Urinary bladder (tissue), 3 donors: ENCODE measurements at regions not wholly inside any gene's neighbourhood (a gene's known extent, or its start where the extent isn't known, plus 50 kb on each side); places are given as distances from the start of the nearest gene placed in this dataset.

ENCODE experiments used
- DNase-seq: peaks from one replicate; pipeline ENCODE4 v3.0.0-alpha.2; 2015; ENCODE audit errors: extremely low spot score
- H3K27ac ChIP-seq: one replicate; pipeline ENCODE4 v1.5.1; 2013; ENCODE audit warnings: low read depth, mild to moderate bottlenecking, moderate library complexity
- H3K36me3 ChIP-seq: one replicate; pipeline ENCODE4 v1.6.1; 2013; ENCODE audit warnings: mild to moderate bottlenecking, moderate library complexity; ENCODE audit not compliant: insufficient read depth
- H3K4me1 ChIP-seq: one replicate; pipeline ENCODE4 v1.6.1; 2013; ENCODE audit warnings: mild to moderate bottlenecking, moderate library complexity; ENCODE audit not compliant: insufficient read depth
- H3K4me3 ChIP-seq: one replicate; pipeline ENCODE4 v1.5.1; 2013; ENCODE audit warnings: low read depth, low read length
- WGBS: extraction: QIAGEN DNeasy Blood & Tissue Kit; methylation state at CpG from one replicate; pipeline ENCODE4 v1.1.7; 2013; 5-methylcytosine and 5-hydroxymethylcytosine counted together
- donor health status: healthy with polysubstance abuse.
- donor health status: healthy.

- H3K27ac ChIP-seq = no peak overlapping the region
- 54% methylated on average over 5 of the region's 5 CpGs for WGBS
- H3K36me3 ChIP-seq = no peaks in the 10 kb centered on the region
- H3K4me3 ChIP-seq = no peak overlapping the region
- no peaks in the 10 kb centered on the region for H3K4me1 ChIP-seq
- no peak for DNase-seq
These were observed 718.3 kb downstream of the RERGL start for GRCh38 chr12:17371491-17372215.

GRCh38 chr12:17370621-17371020 lies 719.4 kb downstream of the RERGL start:
- Histone ChIP-seq H3K4me3 (no peak overlapping the region), H3K27ac (no peak overlapping the region), H3K36me3 (no peaks in the 10 kb centered on the region), H3K4me1 (no peaks in the 10 kb centered on the region)
- DNase-seq = no peak

- 91% methylated on average over 1 of the region's 1 CpG for WGBS
- H3K4me3 ChIP-seq = no peak overlapping the region
- DNase-seq = no peak
- no peaks in the 10 kb centered on the region for H3K36me3 ChIP-seq
- no peaks in the 10 kb centered on the region for H3K4me1 ChIP-seq
- no peak overlapping the region for H3K27ac ChIP-seq
These were observed 720.4 kb downstream of the RERGL start for GRCh38 chr12:17369556-17369955.

- no peak for DNase-seq
- H3K4me1 ChIP-seq = no peaks in the 10 kb centered on the region
- H3K4me3 ChIP-seq = no peak overlapping the region
- H3K36me3 ChIP-seq = no peaks in the 10 kb centered on the region
- no peak overlapping the region for H3K27ac ChIP-seq
- 75% methylated on average over 3 of the region's 3 CpGs for WGBS
These were observed 728.8 kb downstream of the RERGL start for GRCh38 chr12:17361224-17361623.

- H3K27ac ChIP-seq = no peak overlapping the region
- 53% methylated on average over 3 of the region's 3 CpGs for WGBS
- no peak for DNase-seq
These were observed 731.2 kb downstream of the RERGL start for GRCh38 chr12:17358835-17359234.

GRCh38 chr12:17357396-17357795 lies 732.6 kb downstream of the RERGL start:
- 66% methylated on average over 1 of the region's 1 CpG for WGBS
- Histone ChIP-seq H3K4me3 (no peak overlapping the region), H3K4me1 (no peaks in the 10 kb centered on the region), H3K27ac (no peak overlapping the region), H3K36me3 (no peaks in the 10 kb centered on the region)
- no peak for DNase-seq

More at GRCh38 chr12:17358835-17359234, 731.2 kb downstream of the RERGL start:
- no peaks in the 10 kb centered on the region for H3K4me1 ChIP-seq
- no peak overlapping the region for H3K4me3 ChIP-seq
- H3K36me3 ChIP-seq = no peaks in the 10 kb centered on the region

GRCh38 chr12:17352164-17352563 lies 737.8 kb downstream of the RERGL start:
- H3K27ac ChIP-seq = no peak overlapping the region
- no peaks in the 10 kb centered on the region for H3K36me3 ChIP-seq
- no peaks in the 10 kb centered on the region for H3K4me1 ChIP-seq
- no peak overlapping the region for H3K4me3 ChIP-seq
- DNase-seq = no peak
- 49% methylated on average over 1 of the region's 1 CpG for WGBS

- no peaks in the 10 kb centered on the region for H3K4me1 ChIP-seq
- H3K4me3 ChIP-seq = no peak overlapping the region
- DNase-seq = no peak
- H3K27ac ChIP-seq = no peak overlapping the region
- no peaks in the 10 kb centered on the region for H3K36me3 ChIP-seq
These were observed 741.7 kb downstream of the RERGL start for GRCh38 chr12:17348311-17348710.

- H3K36me3 ChIP-seq = no peaks in the 10 kb centered on the region
- 90% methylated on average over 1 of the region's 1 CpG for WGBS
- H3K27ac ChIP-seq = no peak overlapping the region
- H3K4me1 ChIP-seq = no peaks in the 10 kb centered on the region
- no peak overlapping the region for H3K4me3 ChIP-seq
- no peak for DNase-seq
These were observed 738.7 kb upstream of the LMO3 start for GRCh38 chr12:17344649-17345048.

- DNase-seq = no peak
These were observed 736.5 kb upstream of the LMO3 start for GRCh38 chr12:17342381-17342961.

GRCh38 chr12:17335487-17335886 lies 729.5 kb upstream of the LMO3 start:
- H3K4me1 ChIP-seq = no peaks in the 10 kb centered on the region
- no peak overlapping the region for H3K27ac ChIP-seq
- WGBS = 67% methylated on average over 3 of the region's 3 CpGs
- no peaks in the 10 kb centered on the region for H3K36me3 ChIP-seq
- DNase-seq = no peak
- H3K4me3 ChIP-seq = no peak overlapping the region

More at GRCh38 chr12:17342381-17342961, 736.5 kb upstream of the LMO3 start:
- no peaks in the 10 kb centered on the region for H3K36me3 ChIP-seq
- H3K27ac ChIP-seq = no peak overlapping the region
- WGBS = 61% methylated on average over 1 of the region's 1 CpG
- no peaks in the 10 kb centered on the region for H3K4me1 ChIP-seq
- H3K4me3 ChIP-seq = no peak overlapping the region

GRCh38 chr12:17334784-17335183 lies 728.8 kb upstream of the LMO3 start:
- H3K4me1 ChIP-seq = no peaks in the 10 kb centered on the region
- H3K36me3 ChIP-seq = no peaks in the 10 kb centered on the region
- DNase-seq = no peak
- H3K27ac ChIP-seq = peak overlapping the region; percentile 23
- 78% methylated on average over 3 of the region's 3 CpGs for WGBS
- no peak overlapping the region for H3K4me3 ChIP-seq

GRCh38 chr12:17333287-17333686 lies 727.3 kb upstream of the LMO3 start:
- Histone ChIP-seq H3K4me3 (no peak overlapping the region), H3K4me1 (no peaks in the 10 kb centered on the region), H3K36me3 (no peaks in the 10 kb centered on the region), H3K27ac (no peak overlapping the region)
- no peak for DNase-seq
- 94% methylated on average over 3 of the region's 3 CpGs for WGBS

- no peaks in the 10 kb centered on the region for H3K4me1 ChIP-seq
- DNase-seq = no peak
- H3K36me3 ChIP-seq = no peaks in the 10 kb centered on the region
- no peak overlapping the region for H3K27ac ChIP-seq
- WGBS = 17% methylated on average over 2 of the region's 2 CpGs
- no peak overlapping the region for H3K4me3 ChIP-seq
These were observed 720.7 kb upstream of the LMO3 start for GRCh38 chr12:17326649-17327048.
